GM10266 (cell line): ENCODE measurements at regions not wholly inside any gene's neighbourhood (a gene's known extent, or its start where the extent isn't known, plus 50 kb on each side); places are given as distances from the start of the nearest gene placed in this dataset.
"Not testable (repeated sequence)": the region's sequence is repeated elsewhere in the genome, so short reads cannot be mapped to it uniquely, and the experiment has no call there.

ENCODE experiments used
- DNase-seq: peaks from one replicate; pipeline ENCODE4 v3.0.0; 2012; ENCODE audit errors: extremely low spot score
- CTCF ChIP-seq: IDR thresholded peaks from 2 replicates; pipeline ENCODE4 v1.5.1; 2012; ENCODE audit warnings: mild to moderate bottlenecking, low read depth; ENCODE audit not compliant: control insufficient read depth, insufficient read depth; ENCODE audit errors: missing control alignments

GRCh38 chr4:128424527-128425497, 137.2 kb upstream of the PGRMC2 start:
- no peak for DNase-seq
- no peak for TF ChIP-seq CTCF

GRCh38 chr4:128422296-128422695, 134.7 kb upstream of the PGRMC2 start:
- not testable (repeated sequence) for DNase-seq

GRCh38 chr4:128416921-128417320, 129.3 kb upstream of the PGRMC2 start:
- no peak for TF ChIP-seq CTCF
- no peak for DNase-seq

- TF ChIP-seq CTCF = no peak
- DNase-seq = no peak
Measured at GRCh38 chr4:128410037-128410436, 122.4 kb upstream of the PGRMC2 start.

GRCh38 chr4:128403586-128403985, 116.0 kb upstream of the PGRMC2 start:
- no peak for DNase-seq
- TF ChIP-seq CTCF = no peak

GRCh38 chr4:128394778-128395177, 107.2 kb upstream of the PGRMC2 start:
- TF ChIP-seq CTCF = no peak
- DNase-seq = no peak

- peak; percentile 14 for DNase-seq
- no peak for TF ChIP-seq CTCF
Measured at GRCh38 chr4:128393101-128393704, 105.6 kb upstream of the PGRMC2 start.
